ENCODE measurements at regions not wholly inside any gene's neighbourhood (a gene's known extent, or its start where the extent isn't known, plus 50 kb on each side); places are given as distances from the start of the nearest gene placed in this dataset.

GRCh38 chr1:65042467-65042866 is 76.1 kb upstream of the JAK1 start:
- DNase-seq (no peak), ATAC-seq (ENCODE audit: low read depth) (no peak)
- ChIA-PET CTCF (interaction anchor here (1.1 to 1.7 kb wide), 3 partner anchors 8 to 160 kb away, joined by 3 to 4 read pairs (median 3); no protein-coding TSS in a partner anchor), POLR2A (no interaction called here)
- Histone ChIP-seq H3K79me2 (ENCODE audit: control insufficient read depth, insufficient read depth, low read length) (no peaks in the 10 kb centered on the region), H3K36me3 (replicated peaks in 1 of 2; ENCODE audit: control extremely low read depth in 1 of 2, control insufficient read depth in 1 of 2, extremely low read depth in 1 of 2, insufficient read depth in 2 of 2, low read length in 1 of 2) (no peaks in the 10 kb centered on the region), H3K27ac (ENCODE audit: low read length in 2 of 2) (no peak overlapping the region), H3K4me2 (replicated peaks; ENCODE audit: low read depth, low read length, poor library complexity, severe bottlenecking) (no peak overlapping the region), H3K4me3 (ENCODE audit: control extremely low read depth in 1 of 5, extremely low read depth in 1 of 5, insufficient read depth in 1 of 5, low read depth in 2 of 5, low read length in 4 of 5) (no peak overlapping the region), H3K4me1 (ENCODE audit: control insufficient read depth in 2 of 2, insufficient read depth in 2 of 2, low read length in 2 of 2) (peaks cover 14% of the 10 kb centered on the region in 2 donors), H2AFZ (ENCODE audit: insufficient read depth, low read depth, low read length, poor library complexity, severe bottlenecking) (no peak overlapping the region), H4K20me1 (ENCODE audit: control insufficient read depth, insufficient read depth, low read length, poor library complexity, severe bottlenecking) (peaks cover 4% of the 10 kb centered on the region), H3K27me3 (replicated peaks in 1 of 4; ENCODE audit: control extremely low read depth in 1 of 4, control insufficient read depth in 3 of 4, insufficient read depth in 4 of 4, low read length in 3 of 4) (no peaks in the 10 kb centered on the region), H3K9ac (ENCODE audit: low read length) (no peak overlapping the region), H3K9me3 (ENCODE audit: control extremely low read depth in 1 of 3, control insufficient read depth in 2 of 3, insufficient read depth in 1 of 3, low read length in 2 of 3) (no peaks in the 10 kb centered on the region)
- Mint-ChIP-seq H3K9me3 (ENCODE audit: insufficient read depth) (no peaks in the 10 kb centered on the region), H3K4me1 (peaks cover 14% of the 10 kb centered on the region), H3K27ac (no peak overlapping the region), H3K4me3 (no peak overlapping the region), H3K27me3 (no peaks in the 10 kb centered on the region)
- TF ChIP-seq, protein P1, sequence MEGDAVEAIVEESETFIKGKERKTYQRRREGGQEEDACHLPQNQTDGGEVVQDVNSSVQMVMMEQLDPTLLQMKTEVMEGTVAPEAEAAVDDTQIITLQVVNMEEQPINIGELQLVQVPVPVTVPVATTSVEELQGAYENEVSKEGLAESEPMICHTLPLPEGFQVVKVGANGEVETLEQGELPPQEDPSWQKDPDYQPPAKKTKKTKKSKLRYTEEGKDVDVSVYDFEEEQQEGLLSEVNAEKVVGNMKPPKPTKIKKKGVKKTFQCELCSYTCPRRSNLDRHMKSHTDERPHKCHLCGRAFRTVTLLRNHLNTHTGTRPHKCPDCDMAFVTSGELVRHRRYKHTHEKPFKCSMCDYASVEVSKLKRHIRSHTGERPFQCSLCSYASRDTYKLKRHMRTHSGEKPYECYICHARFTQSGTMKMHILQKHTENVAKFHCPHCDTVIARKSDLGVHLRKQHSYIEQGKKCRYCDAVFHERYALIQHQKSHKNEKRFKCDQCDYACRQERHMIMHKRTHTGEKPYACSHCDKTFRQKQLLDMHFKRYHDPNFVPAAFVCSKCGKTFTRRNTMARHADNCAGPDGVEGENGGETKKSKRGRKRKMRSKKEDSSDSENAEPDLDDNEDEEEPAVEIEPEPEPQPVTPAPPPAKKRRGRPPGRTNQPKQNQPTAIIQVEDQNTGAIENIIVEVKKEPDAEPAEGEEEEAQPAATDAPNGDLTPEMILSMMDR (IDR thresholded peaks at IDR 0.05) = no peak
- no peak for TF ChIP-seq EZH2 (IDR thresholded peaks at IDR 0.05; ENCODE audit: borderline replicate concordance, insufficient read depth, low read depth, low read length, poor library complexity, severe bottlenecking)
- intact Hi-C loops (cut with micrococcal nuclease) = loop anchor here (5.0 kb wide), 1 partner anchor 220 kb away; no protein-coding TSS in a partner anchor
- WGBS (ENCODE audit: insufficient coverage) = 50% methylated on average over 1 of the region's 4 CpGs

GRCh38 chr1:65044411-65044810 is 78.1 kb upstream of the JAK1 start:
- H3K27ac ChIP-seq (ENCODE audit: low read length in 2 of 2) = no peak overlapping the region
- no peak for TF ChIP-seq EZH2 (IDR thresholded peaks at IDR 0.05; ENCODE audit: borderline replicate concordance, insufficient read depth, low read depth, low read length, poor library complexity, severe bottlenecking)
- TF ChIP-seq, protein P1 (IDR thresholded peaks at IDR 0.05) = no peak
- ChIA-PET CTCF (interaction anchor here (1.4 kb wide), 1 partner anchor 30 kb away, joined by 6 read pairs; no protein-coding TSS in a partner anchor), POLR2A (no interaction called here)
- H3K79me2 ChIP-seq (ENCODE audit: control insufficient read depth, insufficient read depth, low read length) = no peaks in the 10 kb centered on the region
- no peak overlapping the region for H3K9ac ChIP-seq (ENCODE audit: low read length)
- peaks cover 4% of the 10 kb centered on the region for H4K20me1 ChIP-seq (ENCODE audit: control insufficient read depth, insufficient read depth, low read length, poor library complexity, severe bottlenecking)
- no peak overlapping the region for H3K4me3 ChIP-seq (ENCODE audit: control extremely low read depth in 1 of 5, extremely low read depth in 1 of 5, insufficient read depth in 1 of 5, low read depth in 2 of 5, low read length in 4 of 5)
- no peaks in the 10 kb centered on the region for H3K9me3 ChIP-seq (ENCODE audit: control extremely low read depth in 1 of 3, control insufficient read depth in 2 of 3, insufficient read depth in 1 of 3, low read length in 2 of 3)
- H2AFZ ChIP-seq (ENCODE audit: insufficient read depth, low read depth, low read length, poor library complexity, severe bottlenecking) = no peak overlapping the region
- H3K4me1 ChIP-seq (ENCODE audit: control insufficient read depth in 2 of 2, insufficient read depth in 2 of 2, low read length in 2 of 2) = peaks cover 14% of the 10 kb centered on the region in 2 donors
- no peak overlapping the region for H3K4me2 ChIP-seq (replicated peaks; ENCODE audit: low read depth, low read length, poor library complexity, severe bottlenecking)
- no peaks in the 10 kb centered on the region for H3K9me3 Mint-ChIP-seq (ENCODE audit: insufficient read depth)
- intact Hi-C loops (cut with micrococcal nuclease) = loop anchor here (5.0 kb wide), 1 partner anchor 222 kb away; no protein-coding TSS in a partner anchor
- 78% methylated on average over 5 of the region's 5 CpGs for WGBS (ENCODE audit: insufficient coverage)
- H3K4me1 Mint-ChIP-seq = peaks cover 14% of the 10 kb centered on the region
- no peak for DNase-seq
- no peak overlapping the region for H3K4me3 Mint-ChIP-seq
- no peak overlapping the region for H3K27ac Mint-ChIP-seq
- no peaks in the 10 kb centered on the region for H3K27me3 Mint-ChIP-seq
- no peaks in the 10 kb centered on the region for H3K36me3 ChIP-seq (replicated peaks in 1 of 2; ENCODE audit: control extremely low read depth in 1 of 2, control insufficient read depth in 1 of 2, extremely low read depth in 1 of 2, insufficient read depth in 2 of 2, low read length in 1 of 2)
- no peak for ATAC-seq (ENCODE audit: low read depth)
- H3K27me3 ChIP-seq (replicated peaks in 1 of 4; ENCODE audit: control extremely low read depth in 1 of 4, control insufficient read depth in 3 of 4, insufficient read depth in 4 of 4, low read length in 3 of 4) = no peaks in the 10 kb centered on the region
